ENCODE measurements at regions not wholly inside any gene's neighbourhood (a gene's known extent, or its start where the extent isn't known, plus 50 kb on each side); places are given as distances from the start of the nearest gene placed in this dataset.

- DNase-seq (ENCODE audit: low read depth) = no peak
Measured at GRCh38 chr17:79243603-79243990, 169.0 kb downstream of the ENGASE start.

- no peak for DNase-seq (ENCODE audit: low read depth)
Measured at GRCh38 chr17:79242873-79243602, 168.4 kb downstream of the ENGASE start.

- no peak for DNase-seq (ENCODE audit: low read depth)
Measured at GRCh38 chr17:79242393-79242792, 167.8 kb downstream of the ENGASE start.

GRCh38 chr17:79241616-79242015 is 167.0 kb downstream of the ENGASE start:
- DNase-seq (ENCODE audit: low read depth) = no peak

- DNase-seq (ENCODE audit: low read depth) = no peak
Measured at GRCh38 chr17:79239205-79239604, 164.6 kb downstream of the ENGASE start.

- DNase-seq (ENCODE audit: low read depth) = no peak
Measured at GRCh38 chr17:79237448-79238053, 162.9 kb downstream of the ENGASE start.

- DNase-seq (ENCODE audit: low read depth) = no peak
Measured at GRCh38 chr17:79235808-79236207, 161.2 kb downstream of the ENGASE start.

GRCh38 chr17:79233916-79234551 is 159.4 kb downstream of the ENGASE start:
- no peak for DNase-seq (ENCODE audit: low read depth)

- no peak for DNase-seq (ENCODE audit: low read depth)
Measured at GRCh38 chr17:79232957-79233356, 158.3 kb downstream of the ENGASE start.

- DNase-seq (ENCODE audit: low read depth) = no peak
Measured at GRCh38 chr17:79231766-79232287, 157.2 kb downstream of the ENGASE start.

GRCh38 chr17:79230576-79230975 is 156.0 kb downstream of the ENGASE start:
- DNase-seq (ENCODE audit: low read depth) = no peak

- no peak for DNase-seq (ENCODE audit: low read depth)
Measured at GRCh38 chr17:79226037-79226436, 151.4 kb downstream of the ENGASE start.

GRCh38 chr17:79224903-79225302 is 150.3 kb downstream of the ENGASE start:
- DNase-seq (ENCODE audit: low read depth) = no peak

- no peak for DNase-seq (ENCODE audit: low read depth)
Measured at GRCh38 chr17:79224476-79224875, 149.9 kb downstream of the ENGASE start.

- no peak for DNase-seq (ENCODE audit: low read depth)
Measured at GRCh38 chr17:79223953-79224352, 149.3 kb downstream of the ENGASE start.

- DNase-seq (ENCODE audit: low read depth) = no peak
Measured at GRCh38 chr17:79223471-79223870, 148.8 kb downstream of the ENGASE start.

GRCh38 chr17:79221597-79221996 is 147.0 kb downstream of the ENGASE start:
- no peak for DNase-seq (ENCODE audit: low read depth)

- no peak for DNase-seq (ENCODE audit: low read depth)
Measured at GRCh38 chr17:79220713-79221291, 146.2 kb downstream of the ENGASE start.

- DNase-seq (ENCODE audit: low read depth) = no peak
Measured at GRCh38 chr17:79220201-79220712, 145.6 kb downstream of the ENGASE start.

GRCh38 chr17:79219208-79219935 is 144.7 kb downstream of the ENGASE start:
- no peak for DNase-seq (ENCODE audit: low read depth)

- DNase-seq (ENCODE audit: low read depth) = no peak
Measured at GRCh38 chr17:79218825-79219200, 144.2 kb downstream of the ENGASE start.
